Panc1 (cell line): ENCODE measurements at regions not wholly inside any gene's neighbourhood (a gene's known extent, or its start where the extent isn't known, plus 50 kb on each side); places are given as distances from the start of the nearest gene placed in this dataset.

Source experiments
- ATAC-seq: fragments of 200-7000 bp; cut with Tn5 transposase; 2 replicates; pipeline ENCODE4 v1.9.1; 2020; ENCODE audit warnings: mild to moderate bottlenecking, moderate library complexity
- BruUV-seq: library from RNA; stranded (reverse); fragments of 400-500 nt; replicated peaks from 2 replicates; lab custom pipeline; 2021; lab: Mats Ljungman, UMichigan
- CTCF ChIA-PET: fragments of 300-600 bp; sonication (Branson Sonifier 250); formaldehyde crosslinking; loops from one replicate; lab custom pipeline; 2022; ENCODE audit warnings: antibody characterized with exemption; lab: Charles Lee
- POLR2A ChIA-PET: fragments of 300-600 bp; sonication (Branson Sonifier 250); formaldehyde crosslinking; loops from one replicate; lab custom pipeline; 2022; ENCODE audit warnings: antibody characterized with exemption; lab: Charles Lee
- DNase-seq: peaks from one replicate; pipeline ENCODE4 v3.0.0-alpha.2; 2010; ENCODE audit warnings: low read depth, low spot score
- H3K27ac ChIP-seq: 2 replicates; pipeline ENCODE4 v1.5.1; 2011; ENCODE audit warnings: mild to moderate bottlenecking, low read length, inconsistent platforms
- H3K27me3 ChIP-seq: fragments of 200-500 bp; sonication (Bioruptor generic); 2 replicates; pipeline ENCODE4 v1.6.0; 2014; ENCODE audit warnings: low read length, inconsistent platforms; ENCODE audit not compliant: control insufficient read depth, insufficient read depth
- H3K36me3 ChIP-seq: fragments of 200-500 bp; sonication (Bioruptor generic); 2 replicates; pipeline ENCODE4 v1.5.1; 2014; ENCODE audit warnings: inconsistent platforms, mild to moderate bottlenecking, low read length, moderate library complexity; ENCODE audit not compliant: control insufficient read depth, insufficient read depth
- H3K4me1 ChIP-seq: 2 replicates; pipeline ENCODE4 v1.5.1; 2011; ENCODE audit warnings: inconsistent platforms, mild to moderate bottlenecking, low read length, moderate library complexity; ENCODE audit not compliant: control insufficient read depth, insufficient read depth
- H3K4me3 ChIP-seq, 2 experiments: 2 replicates each; pipeline ENCODE4 v1.5.1; 2011 to 2012; ENCODE audit warnings: low read depth in 2 of 2, low read length in 2 of 2, mild to moderate bottlenecking in 2 of 2, inconsistent platforms in 1 of 2, moderate library complexity in 1 of 2
- H3K9me3 ChIP-seq: fragments of 200-500 bp; sonication (Bioruptor generic); 2 replicates; pipeline ENCODE4 v1.5.1; 2014; ENCODE audit warnings: low read depth, mild to moderate bottlenecking, inconsistent platforms, low read length, moderate library complexity; ENCODE audit not compliant: control insufficient read depth, insufficient read depth
- POLR2AphosphoS5 ChIP-seq: IDR thresholded peaks from 2 replicates; pipeline ENCODE4 v1.6.1; 2012; ENCODE audit warnings: mild to moderate bottlenecking, low read depth, low read length, moderate library complexity
- SIN3A ChIP-seq: IDR thresholded peaks from 2 replicates; pipeline ENCODE4 v1.6.1; 2012; ENCODE audit warnings: low read depth, mild to moderate bottlenecking, low read length, moderate library complexity, borderline replicate concordance; ENCODE audit not compliant: insufficient read depth
- TCF7L2 ChIP-seq: IDR thresholded peaks from 2 replicates; pipeline ENCODE4 v1.6.1; 2011; ENCODE audit warnings: mild to moderate bottlenecking, low read depth, low read length, inconsistent platforms
- in situ Hi-C: cut with HindIII; loops from 2 replicates; pipeline ENCODE4 v1.10.0; 2016; ENCODE audit warnings: low sequenced_read_pairs, low pct_unique_long_range_greater_than_20kb
- intact Hi-C: fragments of 100-400 bp; cut with micrococcal nuclease; formaldehyde crosslinking; loops from one replicate; pipeline ENCODE4 v1.10.0; 2022; ENCODE audit not compliant: unreplicated experiment
- TF ChIP-seq, protein P1 (sequence below), 2 experiments: IDR thresholded peaks; 2 replicates each; pipeline ENCODE4 v1.6.1; 2011 to 2012; ENCODE audit warnings: low read depth in 2 of 2, control low read depth in 1 of 2, low read length in 1 of 2, mild to moderate bottlenecking in 1 of 2, moderate library complexity in 1 of 2; ENCODE audit not compliant: insufficient read depth in 1 of 2
- TF ChIP-seq, protein P2 (sequence below): fragments of 450-650 bp; IDR thresholded peaks from 2 replicates; pipeline ENCODE4 v1.5.1; 2017; ENCODE audit warnings: mild to moderate bottlenecking

DNA sequence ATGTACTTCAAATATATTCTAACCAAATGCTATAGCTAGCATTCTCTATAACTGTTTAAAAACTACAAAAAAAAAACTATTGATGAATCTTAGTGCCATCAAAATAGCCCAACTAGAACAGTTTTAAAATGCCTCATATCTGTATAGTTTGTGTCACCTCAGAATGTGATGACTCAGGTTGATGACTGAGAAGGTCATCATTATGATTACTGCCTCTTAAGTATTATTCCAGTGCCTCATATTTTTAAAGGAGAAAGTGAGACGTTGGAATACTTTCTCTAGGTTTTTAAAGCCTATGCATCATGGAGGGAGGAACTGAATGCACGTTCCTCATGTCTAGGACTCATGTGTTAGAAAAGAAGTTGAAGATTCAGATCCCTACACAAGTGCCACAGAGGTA is 88.2 kb downstream of the TMA16 start:
- Histone ChIP-seq H3K27me3 (no peaks in the 10 kb centered on the region), H3K36me3 (no peaks in the 10 kb centered on the region), H3K4me3 (no peak overlapping the region), H3K9me3 (no peaks in the 10 kb centered on the region), H3K27ac (no peak overlapping the region), H3K4me1 (no peaks in the 10 kb centered on the region)
- POLR2A ChIA-PET, result no interaction called here
- intact Hi-C loops (no loop called here), in situ Hi-C loops (no loop called here)
- ATAC-seq (no peak), DNase-seq (no peak)
- BruUV-seq, result no TSS peak
- CTCF ChIA-PET, result no interaction called here
- no peak for TF ChIP-seq TCF7L2
- no peak for TF ChIP-seq SIN3A
- no peak for TF ChIP-seq POLR2AphosphoS5
- TF ChIP-seq, protein P1, sequence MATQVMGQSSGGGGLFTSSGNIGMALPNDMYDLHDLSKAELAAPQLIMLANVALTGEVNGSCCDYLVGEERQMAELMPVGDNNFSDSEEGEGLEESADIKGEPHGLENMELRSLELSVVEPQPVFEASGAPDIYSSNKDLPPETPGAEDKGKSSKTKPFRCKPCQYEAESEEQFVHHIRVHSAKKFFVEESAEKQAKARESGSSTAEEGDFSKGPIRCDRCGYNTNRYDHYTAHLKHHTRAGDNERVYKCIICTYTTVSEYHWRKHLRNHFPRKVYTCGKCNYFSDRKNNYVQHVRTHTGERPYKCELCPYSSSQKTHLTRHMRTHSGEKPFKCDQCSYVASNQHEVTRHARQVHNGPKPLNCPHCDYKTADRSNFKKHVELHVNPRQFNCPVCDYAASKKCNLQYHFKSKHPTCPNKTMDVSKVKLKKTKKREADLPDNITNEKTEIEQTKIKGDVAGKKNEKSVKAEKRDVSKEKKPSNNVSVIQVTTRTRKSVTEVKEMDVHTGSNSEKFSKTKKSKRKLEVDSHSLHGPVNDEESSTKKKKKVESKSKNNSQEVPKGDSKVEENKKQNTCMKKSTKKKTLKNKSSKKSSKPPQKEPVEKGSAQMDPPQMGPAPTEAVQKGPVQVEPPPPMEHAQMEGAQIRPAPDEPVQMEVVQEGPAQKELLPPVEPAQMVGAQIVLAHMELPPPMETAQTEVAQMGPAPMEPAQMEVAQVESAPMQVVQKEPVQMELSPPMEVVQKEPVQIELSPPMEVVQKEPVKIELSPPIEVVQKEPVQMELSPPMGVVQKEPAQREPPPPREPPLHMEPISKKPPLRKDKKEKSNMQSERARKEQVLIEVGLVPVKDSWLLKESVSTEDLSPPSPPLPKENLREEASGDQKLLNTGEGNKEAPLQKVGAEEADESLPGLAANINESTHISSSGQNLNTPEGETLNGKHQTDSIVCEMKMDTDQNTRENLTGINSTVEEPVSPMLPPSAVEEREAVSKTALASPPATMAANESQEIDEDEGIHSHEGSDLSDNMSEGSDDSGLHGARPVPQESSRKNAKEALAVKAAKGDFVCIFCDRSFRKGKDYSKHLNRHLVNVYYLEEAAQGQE (IDR thresholded peaks at IDR 0.05; ENCODE audit: insufficient read depth in 1 of 2, low read depth in 2 of 2, low read length in 1 of 2), result no peak
- TF ChIP-seq, protein P2, sequence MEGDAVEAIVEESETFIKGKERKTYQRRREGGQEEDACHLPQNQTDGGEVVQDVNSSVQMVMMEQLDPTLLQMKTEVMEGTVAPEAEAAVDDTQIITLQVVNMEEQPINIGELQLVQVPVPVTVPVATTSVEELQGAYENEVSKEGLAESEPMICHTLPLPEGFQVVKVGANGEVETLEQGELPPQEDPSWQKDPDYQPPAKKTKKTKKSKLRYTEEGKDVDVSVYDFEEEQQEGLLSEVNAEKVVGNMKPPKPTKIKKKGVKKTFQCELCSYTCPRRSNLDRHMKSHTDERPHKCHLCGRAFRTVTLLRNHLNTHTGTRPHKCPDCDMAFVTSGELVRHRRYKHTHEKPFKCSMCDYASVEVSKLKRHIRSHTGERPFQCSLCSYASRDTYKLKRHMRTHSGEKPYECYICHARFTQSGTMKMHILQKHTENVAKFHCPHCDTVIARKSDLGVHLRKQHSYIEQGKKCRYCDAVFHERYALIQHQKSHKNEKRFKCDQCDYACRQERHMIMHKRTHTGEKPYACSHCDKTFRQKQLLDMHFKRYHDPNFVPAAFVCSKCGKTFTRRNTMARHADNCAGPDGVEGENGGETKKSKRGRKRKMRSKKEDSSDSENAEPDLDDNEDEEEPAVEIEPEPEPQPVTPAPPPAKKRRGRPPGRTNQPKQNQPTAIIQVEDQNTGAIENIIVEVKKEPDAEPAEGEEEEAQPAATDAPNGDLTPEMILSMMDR, result no peak

DNA sequence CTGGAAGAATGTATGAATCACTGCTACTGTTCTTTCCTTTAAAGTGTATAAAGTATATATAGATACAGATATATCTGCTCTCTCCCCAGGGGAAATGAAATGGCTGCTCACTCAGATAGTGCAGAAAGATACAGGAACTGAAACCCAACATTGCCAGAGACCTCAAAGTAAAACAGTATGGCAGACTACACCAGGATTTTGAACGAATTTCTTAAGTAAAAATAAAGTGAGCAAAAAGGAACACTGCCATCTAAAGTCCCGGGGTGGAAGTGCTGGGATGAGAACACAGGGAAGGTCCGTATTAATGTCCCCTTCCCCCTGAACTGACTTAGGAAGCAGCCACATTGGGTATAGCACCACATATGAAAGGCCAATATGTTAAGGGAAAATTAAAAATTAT is 93.4 kb downstream of the TMA16 start:
- TF ChIP-seq, protein P2, result peak; percentile 24; the same call in 1 of the 2 replicates
- TF ChIP-seq SIN3A, result no peak
- Histone ChIP-seq H3K27ac (no peak overlapping the region), H3K27me3 (no peaks in the 10 kb centered on the region), H3K9me3 (no peaks in the 10 kb centered on the region), H3K4me1 (no peaks in the 10 kb centered on the region), H3K4me3 (no peak overlapping the region), H3K36me3 (no peaks in the 10 kb centered on the region)
- no peak for ATAC-seq
- intact Hi-C loops (no loop called here), in situ Hi-C loops (no loop called here)
- ChIA-PET POLR2A (no interaction called here), CTCF (no interaction called here)
- no peak for DNase-seq
- BruUV-seq, result no TSS peak

- BruUV-seq, result no TSS peak
- Histone ChIP-seq H3K36me3 (no peaks in the 10 kb centered on the region), H3K27me3 (no peaks in the 10 kb centered on the region), H3K9me3 (no peaks in the 10 kb centered on the region), H3K4me1 (no peaks in the 10 kb centered on the region), H3K4me3 (no peak overlapping the region), H3K27ac (no peak overlapping the region)
- in situ Hi-C loops, result no loop called here
- ChIA-PET POLR2A (no interaction called here), CTCF (no interaction called here)
- ATAC-seq, result no peak
- intact Hi-C loops, result no loop called here
- no peak for DNase-seq
- TF ChIP-seq TCF7L2 (no peak), SIN3A (no peak), POLR2AphosphoS5 (no peak)
- TF ChIP-seq, protein P1 (IDR thresholded peaks at IDR 0.05; ENCODE audit: insufficient read depth in 1 of 2, low read depth in 2 of 2, low read length in 1 of 2), result no peak
- TF ChIP-seq, protein P2, result no peak
These were observed 94.0 kb downstream of the TMA16 start for GRCh38 chr4:163588532-163588931.
